ENCODE measurements at regions not wholly inside any gene's neighbourhood (a gene's known extent, or its start where the extent isn't known, plus 50 kb on each side); places are given as distances from the start of the nearest gene placed in this dataset.
"Not testable (repeated sequence)": the region's sequence is repeated elsewhere in the genome, so short reads cannot be mapped to it uniquely, and the experiment has no call there.

DNA sequence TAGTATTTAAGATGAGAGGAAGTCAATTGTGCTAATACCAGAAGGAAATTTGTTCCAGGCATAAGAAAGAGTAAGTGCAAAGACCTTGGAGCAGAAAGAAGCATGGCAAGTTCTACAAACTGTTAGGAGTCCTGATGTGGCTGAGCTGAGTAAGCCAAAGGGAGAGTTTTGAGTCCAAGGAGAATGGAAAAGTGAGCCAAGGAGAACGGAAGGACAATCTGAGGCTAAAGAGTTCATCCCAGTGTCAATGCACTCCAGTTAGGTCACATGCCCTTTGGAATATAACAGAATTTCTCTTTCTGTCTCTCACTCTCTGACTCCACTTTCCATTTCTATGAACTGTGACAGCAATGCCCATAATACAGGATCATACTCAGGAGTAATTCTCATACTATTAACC lies 224.7 kb downstream of the CAAP1 start:
- no peak for DNase-seq (ENCODE audit: low read depth, low spot score)

DNA sequence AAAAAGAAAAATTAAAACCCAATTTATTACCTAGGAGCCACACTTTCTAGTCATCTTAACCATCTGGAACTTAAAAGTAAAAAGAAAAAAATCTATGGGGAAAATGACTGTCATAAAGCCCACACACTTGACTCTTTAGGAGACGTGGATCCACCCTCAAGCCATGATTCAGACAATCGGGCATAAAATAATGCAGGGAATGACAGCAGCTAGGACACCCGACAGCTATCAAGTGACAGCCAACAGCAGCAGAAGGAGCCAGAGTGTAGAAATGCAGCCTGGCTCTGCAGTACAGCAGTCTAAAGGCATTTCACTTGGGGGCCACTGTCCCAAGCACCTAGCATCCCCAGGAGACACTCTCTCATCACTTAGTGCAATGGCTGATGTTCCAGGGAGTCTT lies 226.9 kb downstream of the CAAP1 start:
- no peak for DNase-seq (ENCODE audit: low read depth, low spot score)

DNA sequence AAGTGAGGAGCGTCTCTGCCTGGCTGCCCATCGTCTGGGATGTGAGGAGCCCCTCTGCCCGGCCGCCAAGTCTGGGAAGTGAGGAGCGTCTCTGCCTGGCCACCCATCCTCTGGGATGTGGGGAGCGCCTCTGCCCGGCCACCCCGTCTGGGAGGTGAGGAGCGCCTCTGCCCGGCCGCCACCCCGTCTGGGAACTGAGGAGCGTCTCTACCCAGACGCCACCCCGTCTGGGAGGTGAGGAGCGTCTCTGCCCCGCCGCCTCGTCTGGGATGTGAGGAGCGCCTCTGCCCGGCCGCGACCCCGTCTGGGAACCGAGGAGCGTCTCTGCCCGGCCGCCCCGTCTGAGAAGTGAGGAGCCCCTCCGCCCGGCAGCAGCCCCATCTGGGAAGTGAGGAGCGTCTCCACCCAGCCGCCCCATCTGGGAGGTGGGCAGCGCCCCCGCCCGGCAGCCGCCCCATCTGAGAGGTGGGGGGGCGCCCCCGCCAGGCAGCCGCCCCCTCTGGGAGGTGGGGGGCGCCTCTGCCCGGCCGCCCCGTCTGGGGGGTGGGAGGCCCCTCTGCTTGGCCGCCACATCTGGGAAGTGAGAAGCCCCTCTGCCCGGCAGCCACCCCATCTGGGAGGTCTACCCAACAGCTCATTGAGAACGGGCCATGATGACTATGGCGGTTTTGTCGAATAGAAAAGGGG lies 228.4 kb downstream of the CAAP1 start:
- DNase-seq (ENCODE audit: low read depth, low spot score) = not testable (repeated sequence)

DNA sequence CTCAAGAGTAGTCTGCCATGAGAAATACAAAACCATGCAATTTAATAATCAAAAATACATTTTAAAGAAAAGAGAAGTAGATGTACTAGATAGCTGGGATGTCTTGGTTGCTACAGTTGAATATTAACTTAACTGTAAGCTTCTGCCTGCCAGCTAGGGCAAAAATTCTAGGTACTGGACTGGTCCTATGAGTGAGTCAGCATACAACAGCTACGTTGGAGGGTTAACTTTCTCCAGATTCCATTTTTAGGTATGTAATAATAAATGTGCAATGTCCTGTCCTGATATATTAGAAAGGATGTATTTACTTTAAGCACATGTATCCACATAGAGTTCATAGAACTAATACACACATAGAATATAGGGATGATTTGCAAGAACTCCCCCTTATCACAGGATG lies 230.1 kb downstream of the CAAP1 start:
- DNase-seq (ENCODE audit: low read depth, low spot score) = no peak

DNA sequence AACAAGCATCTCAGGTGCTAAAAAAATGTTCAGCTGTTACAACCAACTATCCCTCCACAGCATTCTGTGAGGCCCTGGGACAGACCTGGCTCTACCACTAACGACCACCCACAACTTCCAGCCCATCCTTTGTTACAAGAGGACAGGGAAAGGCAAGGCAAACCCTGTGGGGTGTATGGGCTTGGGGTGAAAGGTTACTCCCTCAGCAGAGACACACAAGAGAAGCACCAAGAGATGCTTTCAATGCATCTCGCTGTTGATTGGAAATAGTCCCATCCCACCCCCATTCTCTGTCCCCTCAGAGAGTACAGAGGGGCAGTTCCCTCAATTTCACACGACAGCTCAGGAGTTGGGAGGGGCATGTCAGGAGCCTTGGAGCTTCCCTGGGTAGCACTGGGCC lies 234.1 kb downstream of the CAAP1 start:
- DNase-seq (ENCODE audit: low read depth, low spot score) = no peak

DNA sequence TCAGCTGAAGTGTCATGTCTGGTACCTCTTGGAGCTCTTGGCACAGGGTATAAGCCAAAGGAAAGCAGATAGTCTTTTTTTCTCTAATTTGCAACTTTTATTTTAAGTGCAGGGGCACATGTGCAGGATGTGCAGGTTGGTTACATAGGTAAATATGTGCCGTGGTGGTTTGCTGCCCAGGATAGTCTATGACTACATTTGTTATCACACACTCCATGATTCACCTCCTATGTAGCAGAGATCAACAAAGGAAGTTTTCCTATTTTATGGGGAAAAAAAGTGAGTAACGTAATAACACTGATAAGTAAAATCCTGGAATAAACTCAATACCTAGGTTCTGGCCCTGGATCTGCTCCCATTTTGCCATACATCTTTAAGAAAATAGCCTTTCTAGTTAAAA lies 234.6 kb downstream of the CAAP1 start:
- no peak for DNase-seq (ENCODE audit: low read depth, low spot score)

DNA sequence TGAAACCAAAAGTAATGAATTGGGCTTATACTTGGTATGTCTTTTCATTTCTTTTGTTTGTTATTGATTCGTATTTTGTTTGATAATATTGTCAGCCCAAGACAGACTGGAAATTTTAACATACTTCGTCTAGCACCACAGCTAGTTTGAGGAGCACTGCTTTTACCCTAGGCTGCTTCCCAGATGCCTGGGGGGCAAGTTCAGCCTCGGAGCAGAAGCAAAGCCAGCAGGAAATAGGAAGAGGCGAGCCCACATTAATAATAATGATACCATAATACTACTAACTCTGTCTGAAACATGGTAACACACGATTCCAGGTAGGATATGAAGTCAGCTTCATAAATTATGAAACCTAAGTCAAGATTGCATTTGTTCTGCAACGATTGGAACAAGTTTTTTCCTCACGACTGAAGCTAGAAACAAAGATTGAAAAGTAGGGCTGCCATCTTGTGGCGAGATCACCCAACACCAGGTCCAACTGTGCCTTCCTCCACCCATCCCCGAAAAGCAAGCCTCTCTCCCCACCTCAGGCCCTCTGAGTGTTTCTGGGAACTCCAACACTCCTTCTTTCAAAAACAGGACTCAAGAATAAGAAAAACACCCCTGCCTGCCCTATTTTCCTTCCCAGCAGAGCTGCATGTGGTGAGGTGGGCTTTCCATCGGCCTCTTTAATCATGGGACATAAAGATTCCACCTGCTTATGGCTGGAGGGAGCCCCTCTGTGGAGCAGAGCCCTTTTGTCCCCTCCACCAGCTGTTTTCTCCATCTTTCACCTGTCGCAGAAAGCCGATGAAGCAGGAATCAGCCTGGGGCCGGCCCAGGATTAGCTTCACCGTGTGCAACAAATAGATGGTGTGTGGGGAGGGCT lies 236.4 kb downstream of the CAAP1 start:
- peak; percentile 72 for DNase-seq (ENCODE audit: low read depth, low spot score)

DNA sequence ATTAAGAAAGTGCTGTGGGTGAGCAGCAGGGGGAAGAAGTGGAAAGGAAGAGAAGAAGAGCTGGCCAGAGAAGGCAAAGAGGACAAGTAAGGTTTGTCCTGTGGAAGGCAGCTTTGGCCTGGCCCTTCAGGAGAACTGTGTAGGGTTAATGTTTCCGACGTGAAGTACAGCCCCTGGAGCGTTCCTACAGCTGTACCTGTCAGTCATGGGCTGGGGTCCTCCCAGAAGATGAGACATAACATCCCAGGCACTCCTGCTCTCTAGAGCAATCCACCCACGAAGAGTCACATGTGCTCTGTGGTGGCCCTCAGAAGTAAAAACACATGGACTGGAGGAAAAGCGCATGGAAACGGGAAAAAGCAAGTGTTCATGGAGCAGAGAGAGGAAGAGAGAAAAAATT lies 237.4 kb downstream of the CAAP1 start:
- no peak for DNase-seq (ENCODE audit: low read depth, low spot score)

DNA sequence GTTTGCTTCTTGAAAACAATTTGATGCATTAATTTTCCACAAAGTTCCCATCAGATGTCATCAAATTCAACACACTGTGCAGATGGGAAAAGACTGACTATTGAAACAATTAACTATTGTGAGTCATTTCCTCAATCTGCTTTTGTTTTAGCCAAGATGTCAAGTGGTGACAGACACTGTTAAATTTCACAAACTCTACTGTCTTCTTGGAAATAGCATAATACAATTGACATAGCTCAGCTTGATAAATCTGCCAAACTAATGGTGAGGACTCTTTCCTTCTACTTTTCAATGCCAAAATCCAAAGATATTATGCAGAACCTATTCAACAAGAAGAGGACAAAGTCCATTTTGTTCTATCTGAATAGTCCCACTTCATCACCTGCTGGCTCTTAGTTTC lies 242.3 kb downstream of the CAAP1 start:
- no peak for DNase-seq (ENCODE audit: low read depth, low spot score)

DNA sequence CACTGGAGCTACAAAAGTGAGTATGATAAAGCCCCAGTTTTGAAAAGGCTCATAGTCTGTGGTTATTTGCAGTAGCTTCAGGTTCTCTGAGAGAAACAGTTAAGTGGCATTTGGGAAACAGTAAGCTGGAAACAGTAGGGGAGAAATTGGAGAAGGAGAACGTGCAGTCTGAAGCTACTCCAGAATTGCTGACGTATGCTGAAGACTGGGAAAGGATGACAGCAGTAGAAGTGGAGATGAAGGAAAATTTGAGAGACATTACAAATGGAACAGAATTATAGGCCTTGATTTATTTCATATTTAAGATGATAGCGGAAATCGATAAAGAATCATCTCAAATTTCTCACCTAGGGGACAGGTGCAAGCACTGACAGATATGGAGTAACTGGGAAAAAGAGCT lies 248.8 kb downstream of the CAAP1 start:
- no peak for DNase-seq (ENCODE audit: low read depth, low spot score)

DNA sequence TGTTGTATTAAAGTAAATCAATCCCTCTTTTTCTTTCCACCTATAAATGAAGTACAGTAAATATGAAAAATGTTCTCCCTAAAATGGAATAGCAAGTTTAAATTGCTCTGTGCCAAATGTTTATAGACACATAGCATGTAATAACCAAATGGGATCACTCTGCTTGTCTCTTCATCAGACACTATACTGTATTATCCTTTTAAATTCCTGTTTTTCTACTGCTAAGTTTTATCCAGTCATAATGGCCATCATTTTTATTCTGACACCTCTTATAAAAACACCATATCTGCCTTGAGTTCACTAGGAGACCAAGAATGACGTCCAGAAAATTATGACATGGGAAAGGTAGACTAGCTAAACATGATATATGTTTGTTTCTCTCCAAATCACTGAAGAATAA lies 252.8 kb downstream of the CAAP1 start:
- DNase-seq (ENCODE audit: low read depth, low spot score) = no peak

DNA sequence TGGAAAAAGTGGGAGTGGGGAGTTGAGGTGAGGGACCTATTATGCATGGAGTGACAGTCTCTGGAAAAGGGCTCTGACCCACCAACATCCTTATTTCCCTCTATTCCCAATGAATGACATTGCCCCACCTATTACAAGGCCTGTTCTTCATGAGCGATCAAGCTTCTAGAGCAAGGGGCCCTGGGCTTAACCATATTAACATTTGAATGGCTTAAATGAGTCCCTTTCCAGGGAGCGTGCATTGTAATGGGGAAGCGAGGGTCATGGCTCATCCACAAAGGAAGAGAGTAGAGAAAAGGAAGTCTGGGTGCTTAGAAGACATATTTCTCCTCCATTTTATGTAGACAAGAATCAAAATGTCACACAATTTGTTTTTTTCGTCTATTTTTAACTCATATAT lies 255.5 kb downstream of the CAAP1 start:
- peak; percentile 79 for DNase-seq (ENCODE audit: low read depth, low spot score)

DNA sequence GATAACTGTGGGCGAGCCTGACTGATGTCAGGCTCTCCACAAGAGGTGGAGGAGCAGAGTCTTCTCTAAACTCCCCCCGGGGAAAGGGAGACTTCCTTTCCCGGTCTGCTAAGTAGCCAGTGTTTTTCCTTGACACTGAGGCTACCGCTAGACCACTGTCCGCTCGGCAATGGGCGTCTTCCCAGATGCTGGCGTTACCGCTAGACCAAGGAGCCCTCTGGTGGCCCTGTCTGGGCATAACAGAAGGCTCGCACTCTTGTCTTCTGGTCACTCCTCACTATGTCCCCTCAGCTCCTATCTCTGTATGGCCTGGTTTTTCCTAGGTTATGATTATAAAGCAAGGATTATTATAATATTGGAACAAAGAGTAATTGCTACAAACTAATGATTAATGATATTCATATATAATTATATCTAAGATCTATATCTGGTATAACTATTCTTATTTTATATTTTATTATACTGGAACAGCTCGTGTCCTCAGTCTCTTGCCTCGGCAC lies 278.7 kb downstream of the CAAP1 start:
- DNase-seq (ENCODE audit: low read depth, low spot score) = peak; percentile 40

DNA sequence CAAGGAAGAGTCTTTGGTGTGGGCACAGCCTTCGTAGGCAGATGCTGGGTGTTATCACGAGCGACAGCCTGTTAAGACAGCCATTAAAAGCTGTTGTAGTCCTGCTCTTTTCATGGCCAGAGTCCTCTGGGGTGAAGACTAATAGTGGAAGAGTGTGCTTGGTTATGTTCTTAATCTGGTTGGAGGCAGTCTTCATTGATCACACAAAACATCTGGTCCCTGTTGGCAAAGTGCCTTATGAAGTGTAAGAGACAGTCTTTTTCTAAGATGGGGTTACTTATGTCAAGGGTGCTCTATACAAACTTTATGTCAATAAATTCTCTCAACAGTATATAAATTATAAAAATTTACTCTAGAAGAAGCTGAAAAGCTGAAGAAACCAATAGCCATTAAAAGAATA lies 280.4 kb downstream of the CAAP1 start:
- DNase-seq (ENCODE audit: low read depth, low spot score) = no peak

DNA sequence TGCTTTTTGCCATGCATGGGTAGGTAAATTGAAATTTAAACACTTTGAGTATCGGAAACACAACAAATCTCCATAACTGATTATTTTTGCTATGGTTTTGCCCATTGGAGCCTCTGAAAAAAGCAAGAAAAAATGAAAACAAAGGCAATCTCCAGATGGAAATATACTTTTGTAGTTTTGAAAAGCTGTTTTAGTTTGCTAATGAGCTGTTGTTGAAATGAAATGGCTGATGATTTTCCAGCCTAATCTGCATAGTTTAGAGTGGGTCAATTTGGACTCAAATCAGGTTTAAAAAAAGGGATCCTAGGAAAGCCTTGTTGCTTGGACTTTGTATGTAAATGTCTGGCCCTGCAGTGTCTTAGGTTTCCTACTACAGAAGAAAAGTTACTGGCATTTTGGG lies 285.8 kb downstream of the CAAP1 start:
- no peak for DNase-seq (ENCODE audit: low read depth, low spot score)

DNA sequence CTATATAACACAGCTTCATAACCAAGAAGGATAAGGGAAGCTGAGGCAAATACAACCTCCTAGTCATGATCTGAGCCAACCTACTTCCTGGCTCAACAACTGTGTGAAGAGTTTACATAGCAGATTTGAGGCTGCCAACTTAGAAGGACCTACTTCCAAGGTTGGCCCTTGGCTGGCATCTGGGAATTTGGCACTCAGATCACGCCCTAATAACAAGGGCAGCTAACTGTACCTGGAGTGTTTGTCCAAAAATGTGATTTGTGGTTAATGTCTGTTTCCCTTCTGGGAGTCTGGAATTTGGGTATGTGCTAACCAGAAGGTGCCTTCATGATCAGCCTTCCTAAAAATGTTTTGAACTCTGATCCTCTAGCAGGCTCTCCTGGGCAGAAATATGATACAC lies 287.2 kb downstream of the CAAP1 start:
- DNase-seq (ENCODE audit: low read depth, low spot score) = no peak

DNA sequence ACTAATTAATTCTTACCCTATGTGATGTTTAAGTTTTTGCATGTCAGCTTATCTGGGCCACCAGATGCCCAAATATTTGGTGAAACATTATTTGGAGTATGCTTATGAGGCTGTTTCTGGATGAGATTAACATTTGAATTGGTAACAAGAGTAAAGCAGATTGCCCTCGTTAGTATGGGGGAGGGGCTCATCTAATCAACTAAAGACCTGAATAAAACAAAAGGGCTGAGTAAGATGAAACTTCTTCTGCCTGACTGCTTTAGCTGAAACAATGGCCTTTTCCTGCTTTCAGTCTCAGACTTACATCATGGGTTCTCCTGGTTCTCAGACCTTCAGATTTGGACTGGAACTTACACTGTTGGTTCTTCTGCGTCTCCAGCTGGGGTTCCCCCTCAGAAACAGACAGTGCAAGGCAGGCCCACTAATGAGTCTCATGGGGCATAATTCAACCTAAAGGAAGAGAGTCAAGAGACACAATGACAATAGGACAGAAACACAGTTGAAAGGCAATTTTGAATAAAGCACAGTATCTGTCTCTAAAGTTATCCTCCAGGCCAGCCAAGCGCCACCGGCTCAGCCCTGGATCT lies 288.4 kb downstream of the CAAP1 start:
- no peak for DNase-seq (ENCODE audit: low read depth, low spot score)

DNA sequence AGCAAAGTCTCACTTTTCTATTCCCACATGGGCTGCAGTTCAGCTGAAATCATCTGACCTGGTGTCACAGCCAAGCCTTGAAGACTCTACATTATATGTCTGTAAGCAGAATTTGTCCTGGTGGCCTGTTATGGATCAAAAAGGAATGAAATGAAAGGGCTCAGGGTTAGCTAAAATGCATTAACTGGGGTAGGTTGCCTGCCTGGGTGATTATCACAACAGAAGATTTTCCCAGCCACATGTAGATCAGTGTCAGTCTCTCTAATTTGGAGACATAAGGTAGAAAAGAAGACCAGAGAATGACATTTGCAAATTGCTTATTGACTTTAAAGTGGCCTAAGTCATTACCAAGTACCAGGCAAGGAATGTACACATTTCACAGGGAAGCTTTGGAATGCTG lies 289.0 kb downstream of the CAAP1 start:
- no peak for DNase-seq (ENCODE audit: low read depth, low spot score)

DNA sequence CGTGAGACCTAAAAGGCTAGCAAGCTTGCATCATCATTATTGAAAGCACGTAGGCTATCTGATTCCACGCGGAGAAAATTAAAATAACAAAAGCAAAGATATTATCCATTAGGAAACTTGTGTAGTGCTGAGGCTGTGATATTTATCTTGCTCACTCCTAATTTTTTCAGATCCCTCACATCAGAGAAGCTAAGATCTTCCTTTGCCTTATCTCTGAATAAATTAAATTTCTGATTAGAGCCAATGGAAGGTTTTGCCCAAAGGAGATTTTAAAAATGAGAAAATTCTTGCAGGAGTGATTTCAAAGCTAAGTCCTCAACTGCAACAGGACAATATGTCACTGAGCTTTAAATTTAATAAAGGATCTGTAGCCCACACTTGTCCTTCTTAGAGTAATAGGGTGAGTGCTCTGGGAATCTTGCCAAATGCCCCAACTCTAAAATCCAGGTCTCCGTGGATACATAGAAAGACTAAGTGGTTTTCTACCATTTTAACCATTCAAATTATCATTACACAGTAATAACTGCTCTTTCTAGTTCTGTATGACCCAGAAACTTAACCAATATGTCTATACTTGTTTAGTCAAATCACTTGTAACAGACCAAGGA lies 295.0 kb downstream of the CAAP1 start:
- no peak for DNase-seq (ENCODE audit: low read depth, low spot score)

DNA sequence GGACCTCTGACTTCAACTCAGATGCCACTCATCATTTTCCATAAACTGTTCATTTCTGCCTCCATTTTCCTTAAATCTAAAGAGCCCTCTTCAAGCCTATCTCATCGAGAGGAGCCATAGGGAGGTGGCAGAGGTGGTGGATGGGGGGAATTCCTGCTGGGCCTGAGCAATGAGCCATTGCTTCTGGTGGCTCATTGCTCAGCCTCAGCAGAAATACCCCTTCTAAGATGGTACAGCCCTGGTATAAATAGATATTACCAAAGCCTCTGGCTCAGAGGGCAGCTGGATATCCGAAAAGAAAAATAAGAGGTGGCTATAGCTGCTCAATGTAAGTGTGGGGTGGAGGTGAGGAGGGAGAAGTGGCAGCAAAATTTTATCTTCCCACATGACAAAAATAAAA lies 313.5 kb downstream of the CAAP1 start:
- no peak for DNase-seq (ENCODE audit: low read depth, low spot score)

DNA sequence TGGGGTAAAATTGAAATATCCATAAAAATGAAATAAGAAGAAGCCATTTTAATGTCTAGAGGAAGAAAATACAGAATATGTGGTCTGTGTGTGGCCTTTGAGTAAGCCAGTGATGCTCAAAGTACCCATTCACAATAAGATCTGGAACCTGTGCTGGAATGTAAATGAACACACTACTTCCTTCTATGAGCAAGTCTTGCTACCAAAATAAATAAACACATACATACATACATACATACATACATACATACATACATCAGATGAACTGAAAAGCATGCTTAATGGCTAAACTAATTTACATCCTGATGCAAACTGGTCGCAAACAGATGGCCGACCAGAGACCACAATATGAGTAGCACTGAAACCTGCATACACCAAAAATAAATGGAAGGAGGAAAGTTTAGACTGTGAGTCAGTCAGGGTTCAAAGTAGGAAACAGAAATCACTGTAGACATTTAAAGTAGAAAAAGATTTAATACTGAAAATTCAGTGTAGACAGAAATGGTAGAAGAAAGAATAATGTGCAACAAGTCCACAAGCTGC lies 317.6 kb downstream of the CAAP1 start:
- no peak for DNase-seq (ENCODE audit: low read depth, low spot score)

DNA sequence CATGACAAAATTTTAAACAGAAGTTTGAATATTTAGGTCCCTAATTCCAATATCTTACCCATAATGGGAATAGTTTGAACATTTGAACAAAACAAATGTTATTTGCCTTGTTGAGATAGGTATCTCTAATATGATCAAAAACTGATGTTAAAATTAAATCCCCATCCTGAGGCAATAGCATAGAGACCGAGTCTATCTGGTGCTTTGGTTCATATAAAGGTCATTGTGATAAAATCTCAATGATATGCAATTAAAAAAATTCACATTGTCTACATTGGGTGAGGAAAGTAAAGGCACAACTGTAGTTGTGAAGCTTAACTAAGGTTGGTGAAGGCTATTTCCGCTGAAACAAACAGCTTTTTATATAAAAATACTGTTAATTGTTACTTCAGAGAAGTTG lies 318.3 kb downstream of the CAAP1 start:
- DNase-seq (ENCODE audit: low read depth, low spot score) = no peak

All from ELF-1 (cell line).